Fibroblast of pulmonary artery (primary cell): ENCODE measurements at regions not wholly inside any gene's neighbourhood (a gene's known extent, or its start where the extent isn't known, plus 50 kb on each side); places are given as distances from the start of the nearest gene placed in this dataset.
"Not testable (repeated sequence)": the region's sequence is repeated elsewhere in the genome, so short reads cannot be mapped to it uniquely, and the experiment has no call there.

Experiments used
- DNase-seq: peaks from one replicate; pipeline ENCODE4 v3.0.0-alpha.2; 2010; ENCODE audit warnings: low read depth
- H3K4me3 ChIP-seq: replicated peaks from 2 replicates; pipeline ENCODE4 v1.5.1; 2011; ENCODE audit warnings: low read depth, mild to moderate bottlenecking, control low read depth, low read length, moderate library complexity
- TF ChIP-seq, protein P1 (sequence below): IDR thresholded peaks from 2 replicates; pipeline ENCODE4 v1.5.1; 2011; ENCODE audit warnings: mild to moderate bottlenecking, control low read depth, low read length, inconsistent platforms; ENCODE audit errors: missing control alignments

DNA sequence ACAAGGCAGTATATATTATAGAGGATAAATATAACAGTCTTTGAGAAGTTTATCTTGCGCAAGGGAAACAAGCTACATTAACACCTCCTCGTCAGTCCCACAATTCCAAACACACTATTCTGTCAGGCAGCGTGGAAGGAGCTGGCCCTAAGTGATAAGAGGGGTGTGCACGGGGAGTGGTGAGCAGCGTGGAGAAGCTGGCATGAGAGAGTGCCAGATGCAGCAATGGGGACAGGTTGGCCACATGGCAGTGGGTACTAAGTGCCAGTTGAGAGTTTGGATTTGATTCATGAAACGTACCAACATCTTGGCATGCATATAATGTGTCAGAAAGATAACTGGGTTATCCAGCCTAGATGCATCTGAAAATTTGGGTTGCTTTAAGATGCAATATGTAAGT is 460.2 kb downstream of the ICE1 start:
- DNase-seq, result no peak
- TF ChIP-seq, protein P1, sequence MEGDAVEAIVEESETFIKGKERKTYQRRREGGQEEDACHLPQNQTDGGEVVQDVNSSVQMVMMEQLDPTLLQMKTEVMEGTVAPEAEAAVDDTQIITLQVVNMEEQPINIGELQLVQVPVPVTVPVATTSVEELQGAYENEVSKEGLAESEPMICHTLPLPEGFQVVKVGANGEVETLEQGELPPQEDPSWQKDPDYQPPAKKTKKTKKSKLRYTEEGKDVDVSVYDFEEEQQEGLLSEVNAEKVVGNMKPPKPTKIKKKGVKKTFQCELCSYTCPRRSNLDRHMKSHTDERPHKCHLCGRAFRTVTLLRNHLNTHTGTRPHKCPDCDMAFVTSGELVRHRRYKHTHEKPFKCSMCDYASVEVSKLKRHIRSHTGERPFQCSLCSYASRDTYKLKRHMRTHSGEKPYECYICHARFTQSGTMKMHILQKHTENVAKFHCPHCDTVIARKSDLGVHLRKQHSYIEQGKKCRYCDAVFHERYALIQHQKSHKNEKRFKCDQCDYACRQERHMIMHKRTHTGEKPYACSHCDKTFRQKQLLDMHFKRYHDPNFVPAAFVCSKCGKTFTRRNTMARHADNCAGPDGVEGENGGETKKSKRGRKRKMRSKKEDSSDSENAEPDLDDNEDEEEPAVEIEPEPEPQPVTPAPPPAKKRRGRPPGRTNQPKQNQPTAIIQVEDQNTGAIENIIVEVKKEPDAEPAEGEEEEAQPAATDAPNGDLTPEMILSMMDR, result no peak
- H3K4me3 ChIP-seq, result no peak overlapping the region

DNA sequence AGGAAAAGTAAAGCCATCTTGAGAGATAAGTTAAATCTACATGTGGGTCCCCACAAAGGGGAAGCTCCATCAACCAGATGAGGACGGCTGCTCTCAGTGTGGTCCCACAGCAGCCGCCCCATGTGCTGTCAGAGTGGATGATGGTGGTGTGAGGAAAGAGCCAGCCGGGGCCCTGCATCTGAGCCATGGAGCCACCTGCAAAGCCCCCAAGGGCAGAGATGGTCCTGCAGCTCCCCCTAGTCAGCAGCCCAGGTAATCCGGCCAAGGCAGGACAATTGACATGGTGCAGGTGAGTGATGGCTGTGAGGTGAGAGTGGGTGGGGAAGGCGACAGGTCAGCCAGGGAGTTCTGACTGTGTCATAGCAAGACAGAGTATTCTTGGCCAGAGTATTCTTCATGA is 458.8 kb downstream of the ICE1 start:
- no peak for DNase-seq
- H3K4me3 ChIP-seq, result no peak overlapping the region
- TF ChIP-seq, protein P1, result no peak

DNA sequence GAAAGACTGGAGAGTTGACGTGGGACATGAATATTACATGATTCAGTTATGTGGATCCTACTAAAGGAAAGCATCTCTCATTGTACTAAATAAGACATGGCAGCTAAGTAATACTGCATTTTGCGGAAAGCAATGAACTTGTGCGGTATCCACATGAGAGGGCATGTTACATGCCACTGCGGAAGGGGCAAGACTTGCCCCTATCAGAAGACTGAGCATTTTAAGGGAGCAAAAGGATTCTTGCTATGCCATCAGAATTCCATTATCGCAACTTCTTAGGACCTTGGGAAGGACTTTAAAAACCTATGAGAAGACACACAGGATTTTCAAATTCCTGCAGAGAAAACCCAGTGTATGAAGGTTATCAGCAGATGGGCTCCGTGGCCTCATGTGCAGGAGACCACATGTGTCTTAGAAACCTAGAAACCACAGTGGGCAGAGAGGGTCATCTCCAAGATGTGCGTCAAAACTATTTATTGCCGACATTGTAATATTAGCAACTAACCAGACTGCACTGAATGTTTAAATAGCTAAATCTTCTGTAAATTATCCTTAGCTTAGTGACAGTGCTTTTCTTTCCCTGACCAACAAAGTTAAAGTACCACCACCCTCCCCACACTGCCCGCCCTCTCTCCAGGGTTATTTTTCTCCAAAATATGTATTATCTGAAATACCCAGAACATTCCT is 457.7 kb downstream of the ICE1 start:
- DNase-seq, result no peak
- TF ChIP-seq, protein P1, result no peak

DNA sequence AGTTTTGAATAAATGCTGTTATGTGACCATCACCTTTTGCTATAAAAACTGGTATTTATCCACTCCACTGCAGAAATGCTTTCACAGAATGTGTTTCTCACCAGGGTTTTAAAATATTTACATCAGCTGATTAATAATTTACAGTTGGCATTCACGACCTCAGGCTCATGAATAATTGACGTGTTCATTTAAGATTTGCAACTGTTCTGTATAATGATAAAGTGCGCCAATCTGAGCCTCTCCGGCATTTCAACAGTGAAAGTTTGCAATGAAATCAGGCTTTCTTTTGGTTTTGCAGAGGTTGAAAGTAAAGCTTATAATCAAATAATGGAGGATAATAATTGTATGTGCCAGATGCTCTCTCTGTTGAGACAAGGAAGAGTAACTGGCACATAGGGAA is 434.9 kb downstream of the ICE1 start:
- no peak overlapping the region for H3K4me3 ChIP-seq
- TF ChIP-seq, protein P1, result no peak

More for the DNA sequence above, 457.7 kb downstream of the ICE1 start:
- H3K4me3 ChIP-seq, result no peak overlapping the region

DNA sequence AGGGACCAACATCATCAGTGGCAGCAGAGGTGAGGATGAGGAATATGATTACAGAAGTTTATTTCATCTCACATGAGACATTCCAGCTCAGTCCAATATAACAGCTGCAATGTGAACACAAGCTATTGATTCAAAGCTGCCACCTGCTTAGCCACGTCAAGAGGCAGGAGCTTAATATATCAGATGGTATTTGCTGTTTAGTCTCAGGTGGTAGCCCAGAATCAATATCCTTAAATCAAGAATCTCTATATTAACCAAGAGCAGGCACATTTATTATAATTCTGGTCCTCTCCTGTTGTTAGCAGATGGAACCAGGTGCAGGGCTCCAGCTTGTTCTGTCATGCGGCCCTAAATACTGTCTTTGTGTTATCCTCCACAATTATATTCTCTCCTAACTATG is 431.6 kb downstream of the ICE1 start:
- TF ChIP-seq, protein P1, result no peak
- DNase-seq, result no peak
- no peak overlapping the region for H3K4me3 ChIP-seq

More for the DNA sequence above, 434.9 kb downstream of the ICE1 start:
- no peak for DNase-seq

DNA sequence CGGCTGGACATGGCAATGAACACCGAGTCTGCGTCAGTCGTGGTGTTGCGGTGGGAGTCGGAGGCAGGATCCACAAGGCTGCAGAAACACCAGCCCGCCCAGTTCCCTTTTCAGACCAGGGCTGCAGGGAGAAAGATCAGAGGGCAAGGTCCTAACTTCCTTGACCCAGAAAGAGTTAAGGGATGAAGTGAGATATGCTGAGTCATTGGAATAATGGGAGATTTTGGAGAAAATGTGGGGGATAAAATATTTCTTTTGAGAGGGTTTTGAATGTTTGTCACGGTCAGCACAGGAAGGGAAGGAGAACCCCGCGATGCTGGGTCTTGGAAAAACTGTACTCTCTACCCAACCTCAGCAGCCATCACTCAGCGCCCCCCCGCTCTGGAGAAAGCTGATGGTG is 416.0 kb downstream of the ICE1 start:
- TF ChIP-seq, protein P1, result no peak
- no peak for DNase-seq
- H3K4me3 ChIP-seq, result no peak overlapping the region

DNA sequence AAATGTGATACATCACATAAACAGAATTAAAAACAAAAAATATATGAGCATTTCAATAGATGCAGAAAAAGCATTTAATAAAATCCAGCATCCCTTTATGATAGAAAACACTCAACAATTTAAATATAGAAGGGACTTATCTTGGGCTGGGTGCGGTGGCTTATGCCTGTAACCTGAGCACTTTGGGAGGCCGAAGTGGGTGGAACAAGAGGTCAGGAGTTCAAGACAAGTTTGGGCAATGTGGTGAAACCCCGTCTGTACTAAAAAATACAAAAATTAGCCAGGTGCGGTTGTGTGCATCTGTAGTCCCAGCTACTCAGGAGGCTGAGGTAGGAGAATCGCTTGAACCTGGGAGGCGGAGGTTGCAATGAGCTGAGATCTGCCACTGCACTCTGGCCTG is 409.1 kb downstream of the ICE1 start:
- not testable (repeated sequence) for H3K4me3 ChIP-seq, DNase-seq
